ENCODE measurements at regions not wholly inside any gene's neighbourhood (a gene's known extent, or its start where the extent isn't known, plus 50 kb on each side); places are given as distances from the start of the nearest gene placed in this dataset.

GRCh38 chr5:32511776-32512374 is 67.3 kb upstream of the ZFR start:
- H3K4me1 Mint-ChIP-seq, result no peaks in the 10 kb centered on the region
- no peaks in the 10 kb centered on the region for H3K27me3 Mint-ChIP-seq
- ChIA-PET CTCF (interaction anchor here (0.9 to 1.7 kb wide), 2 partner anchors 23 to 78 kb away, joined by 3 to 5 read pairs; no protein-coding TSS in a partner anchor), POLR2A (interaction anchor here (0.8 kb wide), 1 partner anchor 23 kb away, joined by 3 read pairs; no protein-coding TSS in a partner anchor)
- no peak overlapping the region for H3K4me3 Mint-ChIP-seq
- H3K9me3 Mint-ChIP-seq, result no peaks in the 10 kb centered on the region
- DNase-seq, result no peak
- no peaks in the 10 kb centered on the region for H3K36me3 Mint-ChIP-seq (ENCODE audit: low read depth)
- H3K27ac Mint-ChIP-seq, result no peak overlapping the region

- no peak for DNase-seq
- Mint-ChIP-seq H3K27me3 (peaks cover 4% of the 10 kb centered on the region), H3K4me1 (no peaks in the 10 kb centered on the region), H3K4me3 (no peak overlapping the region), H3K27ac (no peak overlapping the region), H3K36me3 (ENCODE audit: low read depth) (no peaks in the 10 kb centered on the region), H3K9me3 (no peaks in the 10 kb centered on the region)
- ChIA-PET CTCF (interaction anchor here (1.8 kb wide), 1 partner anchor 79 kb away, joined by 5 read pairs; no protein-coding TSS in a partner anchor), POLR2A (no interaction called here)
Measured at GRCh38 chr5:32510860-32511259, 66.3 kb upstream of the ZFR start.

GRCh38 chr5:32508806-32509805 is 64.6 kb upstream of the ZFR start:
- Mint-ChIP-seq H3K9me3 (no peaks in the 10 kb centered on the region), H3K27me3 (peaks cover 10% of the 10 kb centered on the region), H3K36me3 (ENCODE audit: low read depth) (no peaks in the 10 kb centered on the region), H3K27ac (no peak overlapping the region), H3K4me3 (no peak overlapping the region), H3K4me1 (peaks cover 4% of the 10 kb centered on the region)
- no peak for DNase-seq
- ChIA-PET POLR2A (no interaction called here), CTCF (interaction anchor here (1.8 kb wide), 1 partner anchor 81 kb away, joined by 5 read pairs; no protein-coding TSS in a partner anchor)

GRCh38 chr5:32507738-32508434 is 63.3 kb upstream of the ZFR start:
- CTCF ChIA-PET, result interaction anchor here (1.1 kb wide), 1 partner anchor 18 kb away, joined by 3 read pairs; no protein-coding TSS in a partner anchor
- H3K4me3 Mint-ChIP-seq, result no peak overlapping the region
- no peaks in the 10 kb centered on the region for H3K36me3 Mint-ChIP-seq (ENCODE audit: low read depth)
- POLR2A ChIA-PET, result no interaction called here
- no peak for DNase-seq
- no peak overlapping the region for H3K27ac Mint-ChIP-seq
- peaks cover 4% of the 10 kb centered on the region for H3K4me1 Mint-ChIP-seq
- H3K27me3 Mint-ChIP-seq, result peaks cover 10% of the 10 kb centered on the region
- no peaks in the 10 kb centered on the region for H3K9me3 Mint-ChIP-seq

GRCh38 chr5:32506799-32507198 is 62.3 kb upstream of the ZFR start:
- Mint-ChIP-seq H3K27ac (no peak overlapping the region), H3K27me3 (peaks cover 10% of the 10 kb centered on the region), H3K4me1 (peaks cover 4% of the 10 kb centered on the region), H3K36me3 (ENCODE audit: low read depth) (no peaks in the 10 kb centered on the region), H3K4me3 (no peak overlapping the region), H3K9me3 (no peaks in the 10 kb centered on the region)
- DNase-seq, result no peak
- ChIA-PET CTCF (interaction anchor here (3.4 to 4.4 kb wide), 2 partner anchors 17 to 83 kb away, joined by 14 to 18 read pairs; no protein-coding TSS in a partner anchor), POLR2A (interaction anchor here (1.0 kb wide), 1 partner anchor 31 kb away, joined by 3 read pairs; no protein-coding TSS in a partner anchor)

- no peak overlapping the region for H3K4me3 Mint-ChIP-seq
- no peaks in the 10 kb centered on the region for H3K36me3 Mint-ChIP-seq (ENCODE audit: low read depth)
- H3K4me1 Mint-ChIP-seq, result peaks cover 4% of the 10 kb centered on the region
- no peaks in the 10 kb centered on the region for H3K9me3 Mint-ChIP-seq
- no peak for DNase-seq
- H3K27ac Mint-ChIP-seq, result no peak overlapping the region
- CTCF ChIA-PET, result interaction anchor here (1.8 to 4.4 kb wide), 3 partner anchors 10 to 84 kb away, joined by 8 to 18 read pairs (median 14); no protein-coding TSS in a partner anchor
- POLR2A ChIA-PET, result interaction anchor here (0.9 to 1.0 kb wide), 4 partner anchors 15 to 84 kb away, joined by 3 to 4 read pairs (median 4); partner anchors contain the start of gene SUB1
- peaks cover 10% of the 10 kb centered on the region for H3K27me3 Mint-ChIP-seq
Measured at GRCh38 chr5:32506201-32506661, 61.7 kb upstream of the ZFR start.

- Mint-ChIP-seq H3K27me3 (peaks cover 10% of the 10 kb centered on the region), H3K9me3 (no peaks in the 10 kb centered on the region), H3K36me3 (ENCODE audit: low read depth) (no peaks in the 10 kb centered on the region), H3K4me1 (peaks cover 4% of the 10 kb centered on the region), H3K27ac (no peak overlapping the region), H3K4me3 (no peak overlapping the region)
- ChIA-PET POLR2A (interaction anchor here (0.9 to 1.9 kb wide), 6 partner anchors 14 to 84 kb away, joined by 3 to 6 read pairs (median 4); partner anchors contain the start of gene SUB1), CTCF (interaction anchor here (1.2 to 4.4 kb wide), 4 partner anchors 9 to 84 kb away, joined by 3 to 18 read pairs (median 11); no protein-coding TSS in a partner anchor)
- no peak for DNase-seq
Measured at GRCh38 chr5:32505756-32506155, 61.2 kb upstream of the ZFR start.

- no peaks in the 10 kb centered on the region for H3K36me3 Mint-ChIP-seq (ENCODE audit: low read depth)
- no peaks in the 10 kb centered on the region for H3K9me3 Mint-ChIP-seq
- no peak for DNase-seq
- H3K4me3 Mint-ChIP-seq, result no peak overlapping the region
- H3K27ac Mint-ChIP-seq, result no peak overlapping the region
- peaks cover 10% of the 10 kb centered on the region for H3K27me3 Mint-ChIP-seq
- ChIA-PET CTCF (interaction anchor here (1.2 to 4.4 kb wide), 4 partner anchors 8 to 85 kb away, joined by 3 to 18 read pairs (median 11); no protein-coding TSS in a partner anchor), POLR2A (interaction anchor here (0.6 to 1.9 kb wide), 5 partner anchors 14 to 85 kb away, joined by 3 to 6 read pairs (median 4); no protein-coding TSS in a partner anchor)
- peaks cover 4% of the 10 kb centered on the region for H3K4me1 Mint-ChIP-seq
Measured at GRCh38 chr5:32504989-32505596, 60.6 kb upstream of the ZFR start.

- Mint-ChIP-seq H3K4me3 (no peak overlapping the region), H3K27ac (no peak overlapping the region), H3K27me3 (peaks cover 10% of the 10 kb centered on the region), H3K9me3 (no peaks in the 10 kb centered on the region), H3K36me3 (ENCODE audit: low read depth) (no peaks in the 10 kb centered on the region), H3K4me1 (peaks cover 4% of the 10 kb centered on the region)
- ChIA-PET POLR2A (interaction anchor here (0.6 to 1.9 kb wide), 3 partner anchors 27 to 80 kb away, joined by 3 to 6 read pairs (median 5); no protein-coding TSS in a partner anchor), CTCF (interaction anchor here (1.2 to 4.4 kb wide), 4 partner anchors 8 to 86 kb away, joined by 3 to 18 read pairs (median 11); no protein-coding TSS in a partner anchor)
- DNase-seq, result no peak
Measured at GRCh38 chr5:32504329-32504988, 59.9 kb upstream of the ZFR start.

GRCh38 chr5:32503261-32503660 is 58.7 kb upstream of the ZFR start:
- Mint-ChIP-seq H3K27me3 (peaks cover 11% of the 10 kb centered on the region), H3K36me3 (ENCODE audit: low read depth) (no peaks in the 10 kb centered on the region), H3K4me3 (no peak overlapping the region), H3K27ac (no peak overlapping the region), H3K9me3 (no peaks in the 10 kb centered on the region), H3K4me1 (peaks cover 14% of the 10 kb centered on the region)
- DNase-seq, result no peak
- CTCF ChIA-PET, result interaction anchor here (0.7 to 4.4 kb wide), 3 partner anchors 14 to 115 kb away, joined by 4 to 18 read pairs (median 14); no protein-coding TSS in a partner anchor
- POLR2A ChIA-PET, result no interaction called here
